Activated CD8-positive, alpha-beta T cell treated with anti-CD3 and anti-CD28 coated beads for 36 hours (primary cell): ENCODE measurements at regions not wholly inside any gene's neighbourhood (a gene's known extent, or its start where the extent isn't known, plus 50 kb on each side); places are given as distances from the start of the nearest gene placed in this dataset.

Experiments used
- ATAC-seq: fragments of 200-7000 bp; cut with Tn5 transposase; one replicate; pipeline ENCODE4 v1.10.0; 2021; ENCODE audit warnings: mild to moderate bottlenecking, moderate library complexity
- CTCF ChIA-PET: fragments of 350-600 bp; sonication (Branson Sonifier 250); formaldehyde crosslinking; loops from one replicate; lab custom pipeline; 2021; ENCODE audit warnings: antibody characterized with exemption; lab: Charles Lee
- POLR2A ChIA-PET: fragments of 350-600 bp; sonication (Branson Sonifier 250); formaldehyde crosslinking; loops from one replicate; lab custom pipeline; 2021; ENCODE audit warnings: antibody characterized with exemption; lab: Charles Lee
- DNase-seq: peaks from one replicate; pipeline ENCODE4 v3.0.0-alpha.2; 2020
- H3K27ac Mint-ChIP-seq: one replicate; pipeline ENCODE4 v1.8.0; 2021; ENCODE audit warnings: mild to moderate bottlenecking, mixed read lengths
- H3K27me3 Mint-ChIP-seq: one replicate; pipeline ENCODE4 v1.8.0; 2021; ENCODE audit warnings: mixed read lengths
- H3K36me3 Mint-ChIP-seq: one replicate; pipeline ENCODE4 v1.8.0; 2021; ENCODE audit warnings: low read depth, mixed read lengths
- H3K4me1 Mint-ChIP-seq: one replicate; pipeline ENCODE4 v1.8.0; 2021; ENCODE audit warnings: low read depth, mixed read lengths
- H3K4me3 Mint-ChIP-seq: one replicate; pipeline ENCODE4 v1.8.0; 2021; ENCODE audit warnings: mild to moderate bottlenecking, moderate library complexity, mixed read lengths
- H3K9me3 Mint-ChIP-seq: one replicate; pipeline ENCODE4 v1.8.0; 2021; ENCODE audit warnings: mixed read lengths
- CTCF ChIP-seq: fragments of 200-600 bp; IDR thresholded peaks from one replicate; pipeline ENCODE4 v1.8.0; 2022; ENCODE audit warnings: antibody characterized with exemption, mild to moderate bottlenecking
- intact Hi-C: fragments of 100-400 bp; cut with micrococcal nuclease; formaldehyde crosslinking; loops from one replicate; pipeline ENCODE4 v1.10.0; 2022

DNA sequence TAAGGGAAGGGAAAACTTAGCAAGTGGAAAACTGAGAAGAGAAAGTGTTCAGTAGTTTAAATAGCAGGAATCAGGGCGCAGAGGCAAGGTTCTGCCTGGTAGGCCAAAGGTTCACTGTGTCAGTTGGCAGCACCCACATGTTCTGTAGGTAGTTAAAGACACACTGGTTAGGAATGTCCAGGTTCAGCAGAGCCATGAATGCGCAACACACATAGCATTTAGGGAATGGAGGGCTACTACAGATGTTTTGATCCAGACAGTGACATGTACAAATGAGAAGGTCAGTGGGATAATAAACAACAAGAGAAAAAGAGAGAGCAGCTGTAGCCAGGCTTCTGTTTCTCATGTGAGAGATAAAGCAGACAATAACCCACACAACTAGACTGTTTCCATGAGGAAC, 56.2 kb upstream of the ARHGAP42 start:
- no peak for ATAC-seq
- CTCF ChIA-PET = no interaction called here
- no peak for DNase-seq
- Mint-ChIP-seq H3K4me3 (no peak overlapping the region), H3K9me3 (peaks cover 2% of the 10 kb centered on the region), H3K27ac (no peak overlapping the region), H3K4me1 (no peaks in the 10 kb centered on the region), H3K27me3 (no peaks in the 10 kb centered on the region), H3K36me3 (no peaks in the 10 kb centered on the region)
- no peak for TF ChIP-seq CTCF
- POLR2A ChIA-PET = no interaction called here
- intact Hi-C loops = no loop called here

DNA sequence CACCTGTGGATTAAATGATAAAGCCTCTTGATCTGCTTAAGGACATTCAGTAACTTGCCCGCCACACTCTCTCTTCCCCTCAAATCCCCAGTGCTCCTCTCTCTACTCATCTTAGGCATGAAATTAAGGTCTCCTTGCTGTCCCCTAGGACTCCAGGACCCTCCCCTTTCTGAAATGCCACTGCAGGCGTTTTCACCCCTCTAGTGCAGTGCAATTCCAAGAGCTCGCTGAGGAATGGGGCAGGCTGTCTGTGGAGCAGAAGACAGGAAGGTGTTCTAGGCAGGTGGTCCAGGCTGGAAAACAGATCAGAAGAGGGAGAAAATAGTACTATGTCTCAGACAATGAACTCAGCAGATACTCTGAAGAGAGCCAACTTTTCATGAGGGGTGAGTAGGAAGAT, 55.8 kb upstream of the ARHGAP42 start:
- no peaks in the 10 kb centered on the region for H3K27me3 Mint-ChIP-seq
- H3K27ac Mint-ChIP-seq = no peak overlapping the region
- DNase-seq = no peak
- ChIA-PET CTCF (no interaction called here), POLR2A (no interaction called here)
- H3K36me3 Mint-ChIP-seq = no peaks in the 10 kb centered on the region
- peaks cover 2% of the 10 kb centered on the region for H3K9me3 Mint-ChIP-seq
- H3K4me1 Mint-ChIP-seq = no peaks in the 10 kb centered on the region
- intact Hi-C loops = no loop called here
- no peak for TF ChIP-seq CTCF
- no peak for ATAC-seq
- no peak overlapping the region for H3K4me3 Mint-ChIP-seq

DNA sequence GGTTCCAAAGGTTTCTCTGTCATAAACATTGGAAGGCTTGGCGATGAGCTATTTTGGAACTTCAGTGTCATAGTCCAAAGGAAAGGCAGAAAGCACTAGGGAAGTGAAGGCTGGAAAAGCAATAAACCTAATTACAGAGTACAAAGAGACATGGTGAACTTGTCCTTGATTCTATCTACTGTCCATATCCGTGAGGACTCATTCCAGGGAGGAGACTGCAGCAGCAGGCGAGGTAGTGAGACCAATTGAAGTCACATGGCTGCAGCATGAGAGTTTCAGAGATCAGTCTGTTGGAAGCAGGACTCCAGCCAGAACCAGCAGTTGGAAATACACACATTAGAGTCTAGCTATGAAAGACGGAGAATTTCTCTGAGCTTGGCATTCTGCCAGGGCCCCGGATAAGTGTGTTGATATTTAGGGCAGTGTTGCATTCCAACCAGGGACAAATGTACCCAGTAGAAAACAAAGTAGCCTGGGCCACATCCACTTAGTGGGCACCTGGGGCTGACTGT, 54.1 kb upstream of the ARHGAP42 start:
- no peak overlapping the region for H3K27ac Mint-ChIP-seq
- TF ChIP-seq CTCF = no peak
- DNase-seq (no peak), ATAC-seq (no peak)
- peaks cover 2% of the 10 kb centered on the region for H3K9me3 Mint-ChIP-seq
- ChIA-PET CTCF (no interaction called here), POLR2A (no interaction called here)
- intact Hi-C loops = no loop called here
- H3K4me3 Mint-ChIP-seq = no peak overlapping the region
- no peaks in the 10 kb centered on the region for H3K4me1 Mint-ChIP-seq
- no peaks in the 10 kb centered on the region for H3K36me3 Mint-ChIP-seq
- no peaks in the 10 kb centered on the region for H3K27me3 Mint-ChIP-seq

DNA sequence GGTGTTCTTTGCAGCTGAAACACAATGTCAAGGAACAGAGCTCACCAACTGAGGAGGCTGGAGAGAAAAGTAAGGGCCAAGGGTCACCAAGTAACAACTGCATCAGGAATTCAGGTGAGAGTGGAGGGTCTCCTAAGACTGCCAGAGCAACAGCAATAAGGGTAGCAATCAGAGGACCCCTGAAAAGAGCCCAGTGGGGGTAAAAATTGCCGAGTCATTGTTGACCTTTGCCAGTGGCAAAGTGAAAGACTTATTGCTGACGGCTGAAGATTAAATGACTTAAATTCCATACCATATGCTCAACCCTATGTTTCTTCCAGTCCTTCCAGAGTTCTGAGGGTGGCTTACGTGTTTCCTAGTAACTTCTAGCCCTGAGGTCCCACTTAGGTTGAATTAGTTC, 51.9 kb upstream of the ARHGAP42 start:
- H3K27me3 Mint-ChIP-seq = no peaks in the 10 kb centered on the region
- H3K27ac Mint-ChIP-seq = no peak overlapping the region
- CTCF ChIA-PET = no interaction called here
- H3K4me1 Mint-ChIP-seq = no peaks in the 10 kb centered on the region
- H3K4me3 Mint-ChIP-seq = no peak overlapping the region
- peaks cover 2% of the 10 kb centered on the region for H3K9me3 Mint-ChIP-seq
- ATAC-seq (no peak), DNase-seq (no peak)
- POLR2A ChIA-PET = no interaction called here
- intact Hi-C loops = no loop called here
- no peak for TF ChIP-seq CTCF
- no peaks in the 10 kb centered on the region for H3K36me3 Mint-ChIP-seq

DNA sequence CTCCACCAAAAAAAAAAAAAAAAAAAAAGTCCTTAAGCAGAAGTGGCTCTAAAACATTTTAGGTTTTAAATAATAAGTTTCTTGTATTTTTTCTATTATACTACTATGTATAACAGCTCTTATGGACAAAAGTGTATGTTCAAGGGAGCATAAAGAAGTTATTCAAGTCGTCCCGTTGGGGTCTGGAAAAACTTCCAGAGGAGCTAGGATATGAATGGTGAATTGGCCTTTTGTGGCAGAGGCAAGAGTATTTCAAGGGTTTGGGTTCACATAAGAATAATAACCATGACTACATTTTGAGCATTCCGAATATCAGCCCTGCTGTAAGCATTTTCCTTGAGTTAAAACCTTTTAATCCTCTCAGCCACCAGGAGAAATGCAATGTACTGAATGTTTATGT, 50.6 kb upstream of the ARHGAP42 start:
- DNase-seq (no peak), ATAC-seq (no peak)
- H3K27me3 Mint-ChIP-seq = peaks cover 1% of the 10 kb centered on the region
- H3K4me1 Mint-ChIP-seq = no peaks in the 10 kb centered on the region
- no peak for TF ChIP-seq CTCF
- ChIA-PET POLR2A (no interaction called here), CTCF (no interaction called here)
- intact Hi-C loops = no loop called here
- H3K27ac Mint-ChIP-seq = no peak overlapping the region
- no peak overlapping the region for H3K4me3 Mint-ChIP-seq
- H3K36me3 Mint-ChIP-seq = no peaks in the 10 kb centered on the region
- H3K9me3 Mint-ChIP-seq = peaks cover 2% of the 10 kb centered on the region
